ENCODE measurements at regions not wholly inside any gene's neighbourhood (a gene's known extent, or its start where the extent isn't known, plus 50 kb on each side); places are given as distances from the start of the nearest gene placed in this dataset.

DNA sequence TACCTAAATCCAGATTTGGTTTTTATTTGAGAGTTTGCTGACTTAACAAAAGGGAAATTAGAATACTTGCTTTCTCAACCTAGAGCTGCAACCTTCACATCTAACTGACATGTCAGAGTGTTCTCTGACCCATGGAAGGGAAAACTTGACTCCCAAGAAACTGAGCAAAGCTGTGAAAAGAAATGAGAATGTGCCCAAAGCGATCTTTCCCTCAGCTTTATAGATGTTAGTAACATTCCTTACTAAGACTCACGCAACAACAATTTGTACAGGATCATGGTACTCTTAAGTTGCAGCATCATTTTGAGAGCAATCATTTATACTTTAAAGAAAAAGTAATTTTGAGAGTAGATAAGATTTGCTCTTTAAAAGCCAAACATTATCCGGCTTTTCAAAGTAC, 117.0 kb upstream of the FBXL7 start:
- Histone ChIP-seq H3K79me2 (no peaks in the 10 kb centered on the region), H3K36me3 (ENCODE audit: control insufficient read depth, insufficient read depth, low read length) (no peaks in the 10 kb centered on the region), H3K4me2 (ENCODE audit: low read length) (no peak overlapping the region), H3K9ac (no peak overlapping the region), H3K27me3 (ENCODE audit: control insufficient read depth, insufficient read depth, low read length) (no peaks in the 10 kb centered on the region), H2AFZ (no peak overlapping the region), H3K4me1 (no peaks in the 10 kb centered on the region), H3K9me3 (ENCODE audit: control insufficient read depth, low read length) (no peaks in the 10 kb centered on the region), H3K4me3 (ENCODE audit: low read depth, low read length) (no peak overlapping the region), H3K27ac (no peak overlapping the region)
- no peak for TF ChIP-seq CTCF (IDR thresholded peaks at IDR 0.05)

DNA sequence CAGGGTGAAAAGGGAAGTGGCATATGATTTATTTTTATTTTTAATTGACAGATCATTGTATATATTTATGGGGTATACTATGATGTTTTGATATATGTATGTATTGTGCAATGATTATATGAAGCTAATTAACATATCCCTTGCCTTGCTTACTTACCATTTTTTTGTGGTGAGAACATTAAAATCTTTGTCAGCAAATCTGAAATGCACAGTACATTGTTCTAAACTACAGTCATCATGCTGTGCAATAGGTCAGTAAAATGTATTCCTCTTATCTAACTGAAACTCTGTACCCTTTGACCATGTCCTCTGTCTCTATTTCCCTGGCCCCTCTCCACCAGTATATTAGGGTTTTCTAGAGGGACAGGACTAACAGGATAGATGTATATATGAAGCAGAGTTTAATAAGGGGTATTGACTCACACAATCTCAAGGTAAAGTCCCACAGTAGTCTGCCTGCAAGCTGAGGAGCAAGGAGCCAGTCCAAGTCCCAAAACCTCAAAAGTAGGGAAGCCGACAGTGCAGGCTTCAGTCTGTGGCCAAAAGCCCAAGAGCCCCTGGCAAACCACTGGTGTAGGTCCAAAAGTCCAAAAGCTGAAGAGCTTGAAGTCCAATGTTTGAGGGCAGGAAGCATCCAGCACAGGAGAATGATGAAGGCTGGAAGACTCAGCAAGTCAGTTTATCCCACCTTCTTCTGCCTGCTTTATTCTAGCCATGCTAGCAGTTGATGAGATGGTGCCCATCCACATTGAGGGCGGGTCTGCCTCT, 122.2 kb upstream of the FBXL7 start:
- Histone ChIP-seq H3K79me2 (no peaks in the 10 kb centered on the region), H3K9me3 (ENCODE audit: control insufficient read depth, low read length) (no peaks in the 10 kb centered on the region), H3K27ac (no peak overlapping the region), H2AFZ (no peak overlapping the region), H3K4me2 (ENCODE audit: low read length) (no peak overlapping the region), H3K27me3 (ENCODE audit: control insufficient read depth, insufficient read depth, low read length) (no peaks in the 10 kb centered on the region), H3K36me3 (ENCODE audit: control insufficient read depth, insufficient read depth, low read length) (no peaks in the 10 kb centered on the region), H3K4me3 (ENCODE audit: low read depth, low read length) (no peak overlapping the region), H3K9ac (no peak overlapping the region), H3K4me1 (no peaks in the 10 kb centered on the region)
- no peak for TF ChIP-seq CTCF (IDR thresholded peaks at IDR 0.05)

GRCh38 chr5:15376803-15377202, 123.2 kb upstream of the FBXL7 start:
- Histone ChIP-seq H3K4me2 (ENCODE audit: low read length) (no peak overlapping the region), H3K79me2 (no peaks in the 10 kb centered on the region), H3K36me3 (ENCODE audit: control insufficient read depth, insufficient read depth, low read length) (no peaks in the 10 kb centered on the region), H3K27me3 (ENCODE audit: control insufficient read depth, insufficient read depth, low read length) (no peaks in the 10 kb centered on the region), H3K4me1 (no peaks in the 10 kb centered on the region), H3K9me3 (ENCODE audit: control insufficient read depth, low read length) (no peaks in the 10 kb centered on the region), H3K9ac (no peak overlapping the region), H2AFZ (no peak overlapping the region), H3K27ac (no peak overlapping the region), H3K4me3 (ENCODE audit: low read depth, low read length) (no peak overlapping the region)
- TF ChIP-seq CTCF (IDR thresholded peaks at IDR 0.05) = no peak

DNA sequence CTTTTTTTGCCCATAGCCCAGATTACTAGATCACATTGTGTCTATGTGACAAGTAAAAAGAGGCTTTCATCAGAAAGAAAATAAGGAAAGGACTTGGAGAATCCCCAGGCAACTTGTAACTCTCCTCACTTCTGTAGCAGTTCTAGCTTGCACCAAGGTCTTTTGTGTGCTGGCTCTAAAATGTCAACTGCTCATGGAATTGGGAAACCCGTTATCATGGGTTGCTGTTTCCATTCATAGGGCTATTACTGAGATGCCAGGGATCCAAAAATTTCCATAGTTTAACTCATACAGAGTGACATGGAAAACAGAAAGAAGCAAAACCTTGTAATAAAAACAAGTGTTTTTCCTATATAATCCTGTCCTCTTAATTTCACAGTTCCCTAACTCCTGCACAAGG, 123.9 kb upstream of the FBXL7 start:
- no peak overlapping the region for H3K27ac ChIP-seq
- no peaks in the 10 kb centered on the region for H3K79me2 ChIP-seq
- no peak overlapping the region for H3K4me2 ChIP-seq (ENCODE audit: low read length)
- no peak overlapping the region for H3K9ac ChIP-seq
- H3K36me3 ChIP-seq (ENCODE audit: control insufficient read depth, insufficient read depth, low read length) = no peaks in the 10 kb centered on the region
- no peak for TF ChIP-seq CTCF (IDR thresholded peaks at IDR 0.05)
- no peaks in the 10 kb centered on the region for H3K27me3 ChIP-seq (ENCODE audit: control insufficient read depth, insufficient read depth, low read length)
- no peak overlapping the region for H2AFZ ChIP-seq
- no peaks in the 10 kb centered on the region for H3K4me1 ChIP-seq
- H3K4me3 ChIP-seq (ENCODE audit: low read depth, low read length) = no peak overlapping the region
- no peaks in the 10 kb centered on the region for H3K9me3 ChIP-seq (ENCODE audit: control insufficient read depth, low read length)

DNA sequence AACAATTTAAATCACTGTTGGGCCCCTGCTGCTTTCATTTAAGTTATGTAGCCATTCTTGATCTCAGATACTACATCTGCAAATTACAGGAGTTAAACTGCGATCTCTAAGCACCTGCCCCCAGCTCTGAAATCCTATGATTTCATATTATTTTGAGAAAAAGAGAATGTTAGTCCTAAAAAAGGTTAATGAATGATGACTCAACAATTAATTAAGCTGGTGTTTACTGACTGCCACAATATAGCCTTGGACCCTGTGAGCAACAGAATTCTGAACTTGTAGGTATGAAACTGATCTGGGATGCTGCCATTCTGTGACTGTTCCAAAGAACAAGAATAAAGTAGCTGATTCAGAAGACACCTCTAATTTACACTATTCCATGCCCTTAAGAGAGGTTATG, 124.4 kb upstream of the FBXL7 start:
- Histone ChIP-seq H2AFZ (no peak overlapping the region), H3K79me2 (no peaks in the 10 kb centered on the region), H3K27ac (no peak overlapping the region), H3K4me3 (ENCODE audit: low read depth, low read length) (no peak overlapping the region), H3K9ac (no peak overlapping the region), H3K4me2 (ENCODE audit: low read length) (no peak overlapping the region), H3K4me1 (no peaks in the 10 kb centered on the region), H3K36me3 (ENCODE audit: control insufficient read depth, insufficient read depth, low read length) (no peaks in the 10 kb centered on the region), H3K9me3 (ENCODE audit: control insufficient read depth, low read length) (no peaks in the 10 kb centered on the region), H3K27me3 (ENCODE audit: control insufficient read depth, insufficient read depth, low read length) (no peaks in the 10 kb centered on the region)
- TF ChIP-seq CTCF (IDR thresholded peaks at IDR 0.05) = no peak
